Aorta (tissue), 5 donors: ENCODE measurements at regions not wholly inside any gene's neighbourhood (a gene's known extent, or its start where the extent isn't known, plus 50 kb on each side); places are given as distances from the start of the nearest gene placed in this dataset.

Source experiments
- ATAC-seq: fragments of 200-7000 bp; cut with Tn5 transposase; one replicate; pipeline ENCODE4 v1.9.1; 2022; ENCODE audit warnings: moderate library complexity; ENCODE audit not compliant: low FRiP score
- DNase-seq, 2 donors: peaks; one replicate each; pipeline ENCODE4 v3.0.0-alpha.2; 2020
- H3K27ac ChIP-seq, 2 donors: one replicate each; pipeline ENCODE4 v1.5.1; 2013; ENCODE audit warnings: low read length in 2 of 2, mild to moderate bottlenecking in 2 of 2, moderate library complexity in 2 of 2, control low read depth in 1 of 2, inconsistent platforms in 1 of 2, low read depth in 1 of 2
- H3K27me3 ChIP-seq, 2 donors: one replicate each; pipeline ENCODE4 v1.6.1; 2013; ENCODE audit warnings: control low read depth in 1 of 2, low read length in 1 of 2, mild to moderate bottlenecking in 1 of 2, moderate library complexity in 1 of 2; ENCODE audit not compliant: insufficient read depth in 2 of 2, control insufficient read depth in 1 of 2
- H3K36me3 ChIP-seq, 2 donors: one replicate each; pipeline ENCODE4 v1.6.1; 2013; ENCODE audit warnings: control low read depth in 1 of 2, low read length in 1 of 2, mild to moderate bottlenecking in 1 of 2; ENCODE audit not compliant: insufficient read depth in 2 of 2, control insufficient read depth in 1 of 2
- H3K4me1 ChIP-seq, 2 donors: one replicate each; pipeline ENCODE4 v1.6.1; 2013; ENCODE audit warnings: low read length in 2 of 2, control low read depth in 1 of 2, mild to moderate bottlenecking in 1 of 2, moderate library complexity in 1 of 2; ENCODE audit not compliant: insufficient read depth in 2 of 2, control insufficient read depth in 1 of 2
- H3K4me3 ChIP-seq, 2 donors: one replicate each; pipeline ENCODE4 v1.5.1; 2013; ENCODE audit warnings: low read length in 2 of 2, control low read depth in 1 of 2, mild to moderate bottlenecking in 1 of 2
- H3K9me3 ChIP-seq: one replicate; pipeline ENCODE4 v1.6.1; 2013; ENCODE audit warnings: mild to moderate bottlenecking, low read length; ENCODE audit not compliant: control insufficient read depth
- WGBS, 2 donors: extraction: QIAGEN DNeasy Blood & Tissue Kit; methylation state at CpG; one replicate each; pipeline ENCODE4 v1.1.7; 2013; 5-methylcytosine and 5-hydroxymethylcytosine counted together
- intact Hi-C, 2 donors: fragments of 100-400 bp; cut with DNase I; formaldehyde crosslinking; loops; one replicate each; pipeline versions ENCODE4 v1.14.2 to v1.15.0; 2022
- donor health status: healthy with polysubstance abuse.
- donor health status: Bipolar disorder and iron deficiency.
- donor health status: DM: no; HTN: no; CAD: no.
- donor health status: DM: no; HTN: no; CAD: no.
- donor health status: DM: yes; HTN: yes; CAD: no.

DNA sequence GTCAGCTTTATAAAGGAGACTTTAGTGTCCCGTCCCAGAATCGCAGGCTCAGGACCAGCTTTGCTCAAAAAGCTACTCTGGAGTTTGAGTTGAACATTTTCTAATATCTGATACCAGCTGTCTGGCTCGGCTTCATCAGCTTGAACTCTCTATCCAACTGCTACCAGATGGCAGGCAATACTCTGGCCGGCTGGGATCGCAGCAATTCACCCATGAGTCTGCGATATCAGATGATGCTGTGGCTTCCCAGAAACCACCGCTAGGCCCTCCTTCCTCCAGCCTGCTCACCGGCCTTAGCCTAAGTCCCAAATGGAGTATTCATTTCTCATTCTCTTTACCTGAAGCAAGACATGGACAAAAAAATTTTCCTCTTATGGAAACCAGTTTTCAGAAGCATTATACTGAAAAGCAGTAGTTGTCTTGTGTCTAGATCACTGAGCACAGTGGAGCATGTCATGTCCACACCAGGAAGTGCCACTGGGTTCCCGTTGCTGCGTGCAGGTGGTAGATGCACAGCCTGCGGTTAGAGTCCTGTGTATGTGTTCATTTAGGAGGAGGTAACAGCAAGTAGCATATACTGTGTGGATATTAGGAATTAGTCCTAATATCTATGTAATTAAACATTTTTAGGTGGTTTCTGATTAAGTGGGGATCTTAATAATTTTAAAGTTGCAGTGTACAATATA is 162.0 kb upstream of the SOX11 start:
- no peaks in the 10 kb centered on the region for H3K9me3 ChIP-seq
- no peaks in the 10 kb centered on the region for H3K27me3 ChIP-seq
- intact Hi-C loops = no loop called here
- 71 to 78% methylated on average over 11 of the region's 11 CpGs for WGBS, 2 donors
- no peak overlapping the region for H3K27ac ChIP-seq
- no peaks in the 10 kb centered on the region for H3K4me1 ChIP-seq
- no peak for ATAC-seq
- H3K4me3 ChIP-seq = no peak overlapping the region
- DNase-seq = no peak
- no peaks in the 10 kb centered on the region for H3K36me3 ChIP-seq

GRCh38 chr2:5535301-5535700 is 156.9 kb upstream of the SOX11 start:
- intact Hi-C loops = no loop called here
- Histone ChIP-seq H3K9me3 (peaks cover 2% of the 10 kb centered on the region), H3K36me3 (no peaks in the 10 kb centered on the region), H3K27ac (no peak overlapping the region), H3K27me3 (no peaks in the 10 kb centered on the region), H3K4me1 (no peaks in the 10 kb centered on the region), H3K4me3 (no peak overlapping the region)
- ATAC-seq = no peak
- DNase-seq = no peak
- 73 to 74% methylated on average over 3 of the region's 3 CpGs for WGBS, 2 donors

GRCh38 chr2:5537180-5537688 is 154.9 kb upstream of the SOX11 start:
- ATAC-seq (no peak), DNase-seq (no peak)
- WGBS, 2 donors = 90% methylated on average over 2 of the region's 2 CpGs
- H3K9me3 ChIP-seq = peaks cover 2% of the 10 kb centered on the region
- no peaks in the 10 kb centered on the region for H3K27me3 ChIP-seq
- H3K4me1 ChIP-seq = no peaks in the 10 kb centered on the region
- H3K4me3 ChIP-seq = no peak overlapping the region
- intact Hi-C loops = no loop called here
- no peaks in the 10 kb centered on the region for H3K36me3 ChIP-seq
- no peak overlapping the region for H3K27ac ChIP-seq

GRCh38 chr2:5538313-5538712 is 153.9 kb upstream of the SOX11 start:
- Histone ChIP-seq H3K9me3 (peaks cover 2% of the 10 kb centered on the region), H3K4me3 (no peak overlapping the region), H3K27me3 (no peaks in the 10 kb centered on the region), H3K36me3 (no peaks in the 10 kb centered on the region), H3K27ac (no peak overlapping the region), H3K4me1 (no peaks in the 10 kb centered on the region)
- 93 to 100% methylated on average over 1 of the region's 1 CpG for WGBS, 2 donors
- DNase-seq = no peak
- no peak for ATAC-seq
- intact Hi-C loops = no loop called here

- intact Hi-C loops = no loop called here
- no peak overlapping the region for H3K27ac ChIP-seq
- H3K27me3 ChIP-seq = no peaks in the 10 kb centered on the region
- WGBS, 2 donors = 80% methylated on average over 8 of the region's 8 CpGs
- no peaks in the 10 kb centered on the region for H3K4me1 ChIP-seq
- no peaks in the 10 kb centered on the region for H3K36me3 ChIP-seq
- no peak overlapping the region for H3K4me3 ChIP-seq
- ATAC-seq = no peak
- no peak for DNase-seq
- H3K9me3 ChIP-seq = peaks cover 2% of the 10 kb centered on the region
Observed at GRCh38 chr2:5538772-5539171, 153.4 kb upstream of the SOX11 start.

- Histone ChIP-seq H3K4me3 (no peak overlapping the region), H3K36me3 (no peaks in the 10 kb centered on the region), H3K4me1 (no peaks in the 10 kb centered on the region), H3K9me3 (peaks cover 4% of the 10 kb centered on the region), H3K27ac (no peak overlapping the region), H3K27me3 (no peaks in the 10 kb centered on the region)
- intact Hi-C loops = no loop called here
- DNase-seq (no peak), ATAC-seq (no peak)
- WGBS, 2 donors = 45 to 50% methylated on average over 18 of the region's 18 CpGs
Observed at GRCh38 chr2:5539282-5540165, 152.7 kb upstream of the SOX11 start.

- Histone ChIP-seq H3K4me3 (no peak overlapping the region), H3K36me3 (no peaks in the 10 kb centered on the region), H3K4me1 (no peaks in the 10 kb centered on the region), H3K27ac (no peak overlapping the region), H3K9me3 (peaks cover 5% of the 10 kb centered on the region), H3K27me3 (no peaks in the 10 kb centered on the region)
- ATAC-seq (no peak), DNase-seq (no peak)
- intact Hi-C loops = no loop called here
- 19 to 20% methylated on average over 5 of the region's 5 CpGs for WGBS, 2 donors
Observed at GRCh38 chr2:5540856-5541255, 151.3 kb upstream of the SOX11 start.

DNA sequence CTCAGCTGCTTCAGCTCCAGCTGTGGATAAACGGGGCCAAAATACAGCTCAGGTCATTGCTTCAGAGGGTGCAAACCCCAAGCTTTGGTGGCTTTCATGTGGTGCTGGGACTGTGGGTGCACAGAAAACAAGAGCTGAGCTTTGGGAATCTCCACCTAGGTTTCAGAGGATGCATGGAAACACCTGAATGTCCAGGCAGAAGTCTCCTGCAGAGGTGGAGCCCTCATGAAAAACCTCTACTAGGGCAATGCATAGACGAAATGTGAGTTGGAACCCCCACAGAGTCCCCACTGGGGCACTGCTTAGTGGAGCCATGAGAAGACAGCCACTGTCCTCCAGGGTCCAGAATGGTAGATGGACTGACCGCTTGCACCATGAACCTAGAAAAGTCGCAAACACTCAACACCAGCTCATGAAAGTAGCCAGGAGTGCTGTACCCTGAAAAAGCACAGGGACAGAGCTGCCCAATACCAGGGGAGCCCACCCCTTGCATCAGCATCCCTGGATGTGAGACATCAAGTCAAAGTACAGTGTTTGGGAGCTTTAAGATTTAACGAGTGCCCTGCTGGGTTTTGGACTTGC is 147.9 kb upstream of the SOX11 start:
- DNase-seq (no peak), ATAC-seq (no peak)
- Histone ChIP-seq H3K27ac (no peak overlapping the region), H3K9me3 (peaks cover 3% of the 10 kb centered on the region), H3K4me1 (no peaks in the 10 kb centered on the region), H3K4me3 (no peak overlapping the region), H3K36me3 (no peaks in the 10 kb centered on the region), H3K27me3 (no peaks in the 10 kb centered on the region)
- WGBS, 2 donors = 90 to 95% methylated on average over 5 of the region's 5 CpGs
- intact Hi-C loops = no loop called here
